A673 (cell line): ENCODE measurements at regions not wholly inside any gene's neighbourhood (a gene's known extent, or its start where the extent isn't known, plus 50 kb on each side); places are given as distances from the start of the nearest gene placed in this dataset.

Source experiments
- EZH2 ChIP-seq: fragments of 200-600 bp; sonication (generic); IDR thresholded peaks from 2 replicates; pipeline ENCODE4 v1.6.1; 2017; ENCODE audit warnings: borderline replicate concordance, low read depth, mild to moderate bottlenecking, mixed read lengths, antibody characterized with exemption, low read length; ENCODE audit not compliant: poor library complexity, severe bottlenecking
- TF ChIP-seq, protein P1 (sequence below): fragments of 300-800, 200-600 bp; sonication (generic); conservative IDR thresholded peaks from 2 replicates; pipeline ENCODE4 v1.5.1; 2017; ENCODE audit warnings: low read depth, mild to moderate bottlenecking, antibody characterized with exemption, low read length, moderate library complexity, mixed read lengths

DNA sequence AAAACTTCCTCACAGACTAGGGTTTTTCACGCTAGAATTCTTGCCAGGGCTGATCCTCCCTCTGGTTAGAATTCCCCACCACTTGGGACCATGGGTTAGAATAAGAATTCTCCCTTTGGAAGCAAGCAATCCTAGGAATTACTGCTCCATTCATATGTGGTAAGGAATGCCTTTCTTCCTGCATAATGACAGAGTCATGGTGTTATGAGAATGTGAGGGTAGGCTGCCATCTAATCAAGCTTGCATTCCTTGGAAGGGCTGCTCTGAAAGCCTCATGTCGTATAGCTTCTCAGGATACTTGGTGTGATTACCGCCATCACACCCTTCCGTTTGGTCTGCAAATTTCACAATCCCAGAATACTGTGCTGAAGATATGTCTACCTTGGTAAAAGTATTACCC lies 1282.4 kb upstream of the PIK3C3 start:
- TF ChIP-seq, protein P1, sequence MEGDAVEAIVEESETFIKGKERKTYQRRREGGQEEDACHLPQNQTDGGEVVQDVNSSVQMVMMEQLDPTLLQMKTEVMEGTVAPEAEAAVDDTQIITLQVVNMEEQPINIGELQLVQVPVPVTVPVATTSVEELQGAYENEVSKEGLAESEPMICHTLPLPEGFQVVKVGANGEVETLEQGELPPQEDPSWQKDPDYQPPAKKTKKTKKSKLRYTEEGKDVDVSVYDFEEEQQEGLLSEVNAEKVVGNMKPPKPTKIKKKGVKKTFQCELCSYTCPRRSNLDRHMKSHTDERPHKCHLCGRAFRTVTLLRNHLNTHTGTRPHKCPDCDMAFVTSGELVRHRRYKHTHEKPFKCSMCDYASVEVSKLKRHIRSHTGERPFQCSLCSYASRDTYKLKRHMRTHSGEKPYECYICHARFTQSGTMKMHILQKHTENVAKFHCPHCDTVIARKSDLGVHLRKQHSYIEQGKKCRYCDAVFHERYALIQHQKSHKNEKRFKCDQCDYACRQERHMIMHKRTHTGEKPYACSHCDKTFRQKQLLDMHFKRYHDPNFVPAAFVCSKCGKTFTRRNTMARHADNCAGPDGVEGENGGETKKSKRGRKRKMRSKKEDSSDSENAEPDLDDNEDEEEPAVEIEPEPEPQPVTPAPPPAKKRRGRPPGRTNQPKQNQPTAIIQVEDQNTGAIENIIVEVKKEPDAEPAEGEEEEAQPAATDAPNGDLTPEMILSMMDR: no peak
- no peak for TF ChIP-seq EZH2
